Liver (tissue), 8 donors: ENCODE measurements at regions not wholly inside any gene's neighbourhood (a gene's known extent, or its start where the extent isn't known, plus 50 kb on each side); places are given as distances from the start of the nearest gene placed in this dataset.

Experiments used
- DNase-seq: peaks from one replicate; pipeline ENCODE4 v3.0.0-alpha.2; 2017; ENCODE audit warnings: low spot score
- H3K27ac ChIP-seq, 2 donors: one replicate each; pipeline ENCODE4 v1.7.0; 2013; ENCODE audit warnings: inconsistent platforms in 2 of 2, low read length in 2 of 2, control low read depth in 1 of 2, low read depth in 1 of 2, mild to moderate bottlenecking in 1 of 2
- H3K27me3 ChIP-seq, 4 donors: one replicate each; pipeline versions ENCODE4 v1.6.1 to v1.7.0; 2013; ENCODE audit warnings: low read length in 3 of 4, inconsistent platforms in 1 of 4, mild to moderate bottlenecking in 1 of 4, moderate library complexity in 1 of 4; ENCODE audit not compliant: control insufficient read depth in 4 of 4, insufficient read depth in 4 of 4
- H3K36me3 ChIP-seq, 4 donors: one replicate each; pipeline versions ENCODE4 v1.6.1 to v1.7.0; 2013; ENCODE audit warnings: low read length in 3 of 4, mild to moderate bottlenecking in 3 of 4, low read depth in 1 of 4, moderate library complexity in 1 of 4; ENCODE audit not compliant: control insufficient read depth in 4 of 4, insufficient read depth in 3 of 4
- H3K4me1 ChIP-seq, 4 donors: one replicate each; pipeline versions ENCODE4 v1.6.1 to v1.7.0; 2013; ENCODE audit warnings: low read length in 3 of 4, mild to moderate bottlenecking in 3 of 4, moderate library complexity in 1 of 4; ENCODE audit not compliant: control insufficient read depth in 4 of 4, insufficient read depth in 4 of 4
- H3K4me3 ChIP-seq, 3 donors: one replicate each; pipeline versions ENCODE4 v1.6.1 to v1.7.0; 2013; ENCODE audit warnings: low read length in 3 of 3, control low read depth in 1 of 3, low read depth in 1 of 3, mild to moderate bottlenecking in 1 of 3
- H3K9ac ChIP-seq, 2 donors: one replicate each; pipeline ENCODE4 v1.7.0; 2013; ENCODE audit warnings: low read length in 2 of 2, mild to moderate bottlenecking in 2 of 2, moderate library complexity in 2 of 2, control low read depth in 1 of 2, low read depth in 1 of 2
- H3K9me3 ChIP-seq, 4 donors: one replicate each; pipeline versions ENCODE4 v1.6.1 to v1.7.0; 2013; ENCODE audit warnings: low read length in 3 of 4; ENCODE audit not compliant: control insufficient read depth in 4 of 4
- ATF3 ChIP-seq: IDR thresholded peaks from 2 replicates; pipeline ENCODE4 v1.6.1; 2016; ENCODE audit warnings: antibody characterized with exemption
- CTCF ChIP-seq: fragments of 150-350 bp; IDR thresholded peaks from 2 replicates; pipeline ENCODE4 v1.5.1; 2017; ENCODE audit warnings: improper control_type of control experiment, low read depth, low read length; ENCODE audit not compliant: missing input control
- EGR1 ChIP-seq, 2 donors: IDR thresholded peaks; 2 replicates each; pipeline ENCODE4 v1.6.1; 2016 to 2018; ENCODE audit warnings: antibody characterized with exemption in 2 of 2, low read depth in 2 of 2
- FOXA2 ChIP-seq: IDR thresholded peaks from 2 replicates; pipeline ENCODE4 v1.6.1; 2016; ENCODE audit warnings: antibody characterized with exemption
- HNF4G ChIP-seq: IDR thresholded peaks from 2 replicates; pipeline ENCODE4 v1.6.1; 2016; ENCODE audit warnings: antibody characterized with exemption
- JUND ChIP-seq, 2 donors: IDR thresholded peaks; 2 replicates each; pipeline ENCODE4 v1.6.1; 2016; ENCODE audit warnings: antibody characterized with exemption in 2 of 2
- MAX ChIP-seq: IDR thresholded peaks from 2 replicates; pipeline ENCODE4 v1.6.1; 2016; ENCODE audit warnings: antibody characterized with exemption
- NR2F2 ChIP-seq: IDR thresholded peaks from 2 replicates; pipeline ENCODE4 v1.6.1; 2016; ENCODE audit warnings: antibody characterized with exemption
- RAD21 ChIP-seq, 2 donors: IDR thresholded peaks; 2 replicates each; pipeline ENCODE4 v1.6.1; 2016; ENCODE audit warnings: antibody characterized with exemption in 2 of 2, mild to moderate bottlenecking in 2 of 2
- REST ChIP-seq: IDR thresholded peaks from 2 replicates; pipeline ENCODE4 v1.6.1; 2016; ENCODE audit warnings: antibody characterized with exemption, mild to moderate bottlenecking
- RXRA ChIP-seq, 2 donors: IDR thresholded peaks; 2 replicates each; pipeline ENCODE4 v1.6.1; 2017 to 2018; ENCODE audit warnings: antibody characterized with exemption in 2 of 2, mild to moderate bottlenecking in 1 of 2
- SP1 ChIP-seq: IDR thresholded peaks from 2 replicates; pipeline ENCODE4 v1.6.1; 2018; ENCODE audit warnings: antibody characterized with exemption, mild to moderate bottlenecking
- TAF1 ChIP-seq: conservative IDR thresholded peaks from 2 replicates; pipeline ENCODE4 v1.6.1; 2016; ENCODE audit warnings: antibody characterized with exemption, mild to moderate bottlenecking
- YY1 ChIP-seq: IDR thresholded peaks from 2 replicates; pipeline ENCODE4 v1.6.1; 2016; ENCODE audit warnings: antibody characterized with exemption, mild to moderate bottlenecking
- ZBTB33 ChIP-seq: IDR thresholded peaks from 2 replicates; pipeline ENCODE4 v1.6.1; 2016; ENCODE audit warnings: antibody characterized with exemption
- WGBS: extraction: QIAGEN DNeasy Blood & Tissue Kit; methylation state at CpG from one replicate; pipeline ENCODE4 v1.1.7; 2013; 5-methylcytosine and 5-hydroxymethylcytosine counted together
- donor health status: healthy.
- donor health status: healthy.
- donor health status: healthy.
- donor health status: healthy.
- donor health status: healthy.

- no peaks in the 10 kb centered on the region for H3K27me3 ChIP-seq
- H3K9me3 ChIP-seq = no peaks in the 10 kb centered on the region
- no peaks in the 10 kb centered on the region for H3K36me3 ChIP-seq
- H3K4me1 ChIP-seq = no peaks in the 10 kb centered on the region
- H3K4me3 ChIP-seq = no peak overlapping the region
- H3K27ac ChIP-seq = no peak overlapping the region
- TF ChIP-seq HNF4G (no peak), FOXA2 (no peak), EGR1 (IDR thresholded peaks at IDR 0.05; ENCODE audit: low read depth in 2 of 2) (no peak), ZBTB33 (no peak), RAD21 (IDR thresholded peaks at IDR 0.05) (no peak), CTCF (no peak), SP1 (no peak), JUND (IDR thresholded peaks at IDR 0.05) (no peak), MAX (no peak)
- DNase-seq = no peak
- WGBS = 76% methylated on average over 4 of the region's 4 CpGs
- H3K9ac ChIP-seq = no peak overlapping the region
These were observed 89.2 kb upstream of the PRLR start for GRCh38 chr5:35319333-35320002.

- Histone ChIP-seq H3K9ac (no peak overlapping the region), H3K4me1 (no peaks in the 10 kb centered on the region), H3K27ac (no peak overlapping the region), H3K36me3 (no peaks in the 10 kb centered on the region), H3K9me3 (no peaks in the 10 kb centered on the region), H3K4me3 (no peak overlapping the region), H3K27me3 (no peaks in the 10 kb centered on the region)
- DNase-seq = no peak
- 95% methylated on average over 2 of the region's 2 CpGs for WGBS
- TF ChIP-seq FOXA2 = no peak
- no peak for TF ChIP-seq YY1
- no peak for TF ChIP-seq EGR1 (IDR thresholded peaks at IDR 0.05; ENCODE audit: low read depth in 2 of 2)
- no peak for TF ChIP-seq REST
- TF ChIP-seq HNF4G = no peak
- no peak for TF ChIP-seq NR2F2
- no peak for TF ChIP-seq ATF3
- TF ChIP-seq MAX = no peak
- TF ChIP-seq TAF1 = no peak
- TF ChIP-seq RXRA (IDR thresholded peaks at IDR 0.05) = no peak
- TF ChIP-seq CTCF = no peak
- TF ChIP-seq JUND (IDR thresholded peaks at IDR 0.05) = no peak
- TF ChIP-seq SP1 = no peak
These were observed 87.3 kb upstream of the PRLR start for GRCh38 chr5:35317586-35317985.
